GM12891 (cell line): ENCODE measurements at regions not wholly inside any gene's neighbourhood (a gene's known extent, or its start where the extent isn't known, plus 50 kb on each side); places are given as distances from the start of the nearest gene placed in this dataset.

ENCODE experiments used
- POLR2AphosphoS5 ChIP-seq: IDR thresholded peaks from 2 replicates; pipeline ENCODE4 v1.6.1; 2011; ENCODE audit warnings: low read depth, low read length, control low read depth
- TAF1 ChIP-seq: IDR thresholded peaks from 2 replicates; pipeline ENCODE4 v1.6.1; 2011; ENCODE audit warnings: low read depth, low read length, control low read depth

- TF ChIP-seq TAF1 (no peak), POLR2AphosphoS5 (no peak)
Measured at GRCh38 chr6:119506631-119507174, 157.1 kb upstream of the MAN1A1 start.
